Thyroid gland (tissue), 4 donors: ENCODE measurements at regions not wholly inside any gene's neighbourhood (a gene's known extent, or its start where the extent isn't known, plus 50 kb on each side); places are given as distances from the start of the nearest gene placed in this dataset.

ENCODE experiments used
- DNase-seq, 2 donors: peaks; one replicate each; pipeline ENCODE4 v3.0.0-alpha.2; 2019
- H3K27ac ChIP-seq, 3 donors: fragments of 200-600 bp; sonication (generic); 1 replicate in 2 of 3; 2 replicates in 1 of 3; pipeline ENCODE4 v1.5.1; 2016 to 2019; ENCODE audit warnings: mild to moderate bottlenecking in 1 of 3, moderate library complexity in 1 of 3
- H3K27me3 ChIP-seq: fragments of 200-600 bp; sonication (generic); one replicate; pipeline ENCODE4 v1.5.1; 2019
- H3K36me3 ChIP-seq, 2 donors: fragments of 200-600 bp; sonication (generic); one replicate each; pipeline ENCODE4 v1.5.1; 2016 to 2019
- H3K4me1 ChIP-seq, 2 donors: fragments of 200-600 bp; sonication (generic); one replicate each; pipeline ENCODE4 v1.5.1; 2017 to 2019
- H3K4me3 ChIP-seq, 3 donors: fragments of 200-600 bp; sonication (generic); replicated peaks in 1 of 3; 1 replicate in 2 of 3; 2 replicates in 1 of 3; pipeline ENCODE4 v1.5.1; 2016; ENCODE audit warnings: mild to moderate bottlenecking in 1 of 3
- H3K9me3 ChIP-seq: fragments of 200-600 bp; sonication (generic); one replicate; pipeline ENCODE4 v1.5.1; 2017
- POLR2A ChIP-seq, 2 donors: fragments of 450-650 bp; IDR thresholded peaks; one replicate each; pipeline ENCODE4 v1.6.1; 2017; ENCODE audit warnings: antibody characterized with exemption in 2 of 2, mild to moderate bottlenecking in 2 of 2, moderate library complexity in 1 of 2
- WGBS, 2 donors: methylation state at CpG; one replicate each; pipeline ENCODE4 v1.1.5; 2017; 5-methylcytosine and 5-hydroxymethylcytosine counted together
- intact Hi-C: fragments of 100-400 bp; cut with DNase I; formaldehyde crosslinking; loops from one replicate; pipeline ENCODE4 v1.15.1; 2023
- TF ChIP-seq, protein P1 (sequence below), 6 experiments: fragments of 200-600 bp in 3 of 6; fragments of 450-650 bp in 3 of 6; sonication (generic) in 3 of 6; IDR thresholded peaks; one replicate each; pipeline ENCODE4 v1.5.1; 2016 to 2019; ENCODE audit warnings: antibody characterized with exemption in 6 of 6, mild to moderate bottlenecking in 2 of 6, inconsistent platforms in 1 of 6, moderate library complexity in 1 of 6

GRCh38 chr16:6146874-6147425 is 1049.4 kb upstream of the EEF2KMT start:
- Histone ChIP-seq H3K27me3 (no peaks in the 10 kb centered on the region), H3K4me1 (no peaks in the 10 kb centered on the region), H3K4me3 (no peak overlapping the region), H3K27ac (no peak overlapping the region), H3K36me3 (no peaks in the 10 kb centered on the region), H3K9me3 (no peaks in the 10 kb centered on the region)
- no peak for TF ChIP-seq POLR2A (IDR thresholded peaks at IDR 0.05)
- TF ChIP-seq, protein P1, sequence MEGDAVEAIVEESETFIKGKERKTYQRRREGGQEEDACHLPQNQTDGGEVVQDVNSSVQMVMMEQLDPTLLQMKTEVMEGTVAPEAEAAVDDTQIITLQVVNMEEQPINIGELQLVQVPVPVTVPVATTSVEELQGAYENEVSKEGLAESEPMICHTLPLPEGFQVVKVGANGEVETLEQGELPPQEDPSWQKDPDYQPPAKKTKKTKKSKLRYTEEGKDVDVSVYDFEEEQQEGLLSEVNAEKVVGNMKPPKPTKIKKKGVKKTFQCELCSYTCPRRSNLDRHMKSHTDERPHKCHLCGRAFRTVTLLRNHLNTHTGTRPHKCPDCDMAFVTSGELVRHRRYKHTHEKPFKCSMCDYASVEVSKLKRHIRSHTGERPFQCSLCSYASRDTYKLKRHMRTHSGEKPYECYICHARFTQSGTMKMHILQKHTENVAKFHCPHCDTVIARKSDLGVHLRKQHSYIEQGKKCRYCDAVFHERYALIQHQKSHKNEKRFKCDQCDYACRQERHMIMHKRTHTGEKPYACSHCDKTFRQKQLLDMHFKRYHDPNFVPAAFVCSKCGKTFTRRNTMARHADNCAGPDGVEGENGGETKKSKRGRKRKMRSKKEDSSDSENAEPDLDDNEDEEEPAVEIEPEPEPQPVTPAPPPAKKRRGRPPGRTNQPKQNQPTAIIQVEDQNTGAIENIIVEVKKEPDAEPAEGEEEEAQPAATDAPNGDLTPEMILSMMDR (IDR thresholded peaks at IDR 0.05), result no peak
- intact Hi-C loops, result no loop called here
- DNase-seq, result no peak
- 59 to 65% methylated on average over 9 of the region's 9 CpGs for WGBS, 2 donors

- Histone ChIP-seq H3K36me3 (no peaks in the 10 kb centered on the region), H3K4me1 (no peaks in the 10 kb centered on the region), H3K27me3 (no peaks in the 10 kb centered on the region), H3K9me3 (no peaks in the 10 kb centered on the region), H3K27ac (no peak overlapping the region), H3K4me3 (no peak overlapping the region)
- TF ChIP-seq, protein P1 (IDR thresholded peaks at IDR 0.05), result no peak
- no peak for TF ChIP-seq POLR2A (IDR thresholded peaks at IDR 0.05)
- WGBS, 2 donors, result 90% methylated on average over 2 of the region's 2 CpGs
- intact Hi-C loops, result no loop called here
- DNase-seq, result no peak
These were observed 1048.8 kb upstream of the EEF2KMT start for GRCh38 chr16:6146356-6146755.

DNA sequence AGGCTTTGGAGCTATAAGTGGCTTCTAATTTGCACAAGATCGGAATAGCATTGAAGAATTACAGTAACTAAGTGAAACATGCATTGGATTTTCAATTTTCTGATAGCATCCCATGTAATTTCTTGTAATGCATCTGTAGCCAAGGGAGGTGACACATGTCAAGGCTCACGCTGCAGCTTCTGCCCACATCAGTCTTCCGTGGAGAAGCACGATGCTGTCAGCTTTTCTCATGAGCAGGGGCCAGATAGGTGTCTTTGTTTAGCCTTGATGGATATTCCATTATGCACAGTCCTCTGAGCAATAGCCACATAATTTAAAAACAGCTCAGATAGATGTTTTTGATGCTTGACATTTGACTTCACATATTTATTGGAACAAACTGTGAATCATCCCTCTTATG is 1046.9 kb upstream of the EEF2KMT start:
- no peak overlapping the region for H3K27ac ChIP-seq
- 91 to 93% methylated on average over 4 of the region's 4 CpGs for WGBS, 2 donors
- no peak for DNase-seq
- intact Hi-C loops, result no loop called here
- no peak overlapping the region for H3K4me3 ChIP-seq
- H3K9me3 ChIP-seq, result no peaks in the 10 kb centered on the region
- H3K36me3 ChIP-seq, result no peaks in the 10 kb centered on the region
- no peaks in the 10 kb centered on the region for H3K4me1 ChIP-seq
- no peaks in the 10 kb centered on the region for H3K27me3 ChIP-seq
- no peak for TF ChIP-seq POLR2A (IDR thresholded peaks at IDR 0.05)
- TF ChIP-seq, protein P1 (IDR thresholded peaks at IDR 0.05), result no peak

DNA sequence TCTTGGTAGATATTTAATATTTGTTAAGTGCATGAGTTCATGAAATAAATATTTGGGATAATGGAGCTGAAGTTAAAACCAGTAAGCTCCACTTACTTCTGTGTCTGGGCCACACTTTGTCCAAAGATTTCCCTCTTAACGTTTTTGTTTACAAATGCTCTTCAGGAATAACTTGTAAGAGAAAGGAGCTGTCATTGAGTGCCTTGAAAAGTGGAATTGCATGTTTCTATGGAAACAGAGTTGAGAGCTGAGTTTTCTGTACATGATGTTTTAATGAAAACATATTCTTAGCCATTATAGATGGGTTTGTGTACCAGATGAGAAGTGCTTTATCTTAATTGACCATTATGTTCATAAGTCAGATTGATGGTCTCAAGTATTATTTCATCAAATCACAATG is 1045.4 kb upstream of the EEF2KMT start:
- intact Hi-C loops, result no loop called here
- H3K4me1 ChIP-seq, result no peaks in the 10 kb centered on the region
- H3K27me3 ChIP-seq, result no peaks in the 10 kb centered on the region
- WGBS, 2 donors, result 8 to 21% methylated on average over 1 of the region's 1 CpG
- no peak for DNase-seq
- no peaks in the 10 kb centered on the region for H3K9me3 ChIP-seq
- H3K36me3 ChIP-seq, result no peaks in the 10 kb centered on the region
- H3K4me3 ChIP-seq, result no peak overlapping the region
- H3K27ac ChIP-seq, result no peak overlapping the region
- TF ChIP-seq POLR2A (IDR thresholded peaks at IDR 0.05), result no peak
- TF ChIP-seq, protein P1 (IDR thresholded peaks at IDR 0.05), result no peak

- Histone ChIP-seq H3K9me3 (no peaks in the 10 kb centered on the region), H3K36me3 (no peaks in the 10 kb centered on the region), H3K27me3 (no peaks in the 10 kb centered on the region), H3K27ac (no peak overlapping the region), H3K4me1 (no peaks in the 10 kb centered on the region), H3K4me3 (no peak overlapping the region)
- whole genome bisulfite sequencing, 2 donors, result 73 to 75% methylated on average over 6 of the region's 6 CpGs
- peak in 1 of 2 donors; percentile 2 for DNase-seq
- intact Hi-C loops, result no loop called here
- no peak for TF ChIP-seq POLR2A (IDR thresholded peaks at IDR 0.05)
- TF ChIP-seq, protein P1 (IDR thresholded peaks at IDR 0.05), result no peak
These were observed 1035.5 kb upstream of the EEF2KMT start for GRCh38 chr16:6133009-6133557.
